ENCODE measurements at regions not wholly inside any gene's neighbourhood (a gene's known extent, or its start where the extent isn't known, plus 50 kb on each side); places are given as distances from the start of the nearest gene placed in this dataset.

- TF ChIP-seq CTCF (conservative IDR thresholded peaks at IDR 0.05; ENCODE audit: low read depth, low read length) (no peak), EZH2 (IDR thresholded peaks at IDR 0.05; ENCODE audit: borderline replicate concordance, low read depth, low read length, poor library complexity, severe bottlenecking) (no peak)
Observed at GRCh38 chr4:125243789-125244397, 70.9 kb upstream of the FAT4 start.

Data from A673 (cell line).